H1 (cell line): ENCODE measurements at regions not wholly inside any gene's neighbourhood (a gene's known extent, or its start where the extent isn't known, plus 50 kb on each side); places are given as distances from the start of the nearest gene placed in this dataset.

Source experiments
- SUZ12 ChIP-seq: fragments of 200-600 bp; sonication (generic); IDR thresholded peaks from 2 replicates; pipeline ENCODE4 v1.6.1; 2012; ENCODE audit warnings: mild to moderate bottlenecking, inconsistent platforms, low read length, moderate library complexity, mixed read lengths
- TAF7 ChIP-seq: optimal IDR thresholded peaks from 2 replicates; pipeline ENCODE3; 2011; ENCODE audit warnings: low read depth, mild to moderate bottlenecking, inconsistent platforms, low read length, moderate library complexity, borderline replicate concordance

DNA sequence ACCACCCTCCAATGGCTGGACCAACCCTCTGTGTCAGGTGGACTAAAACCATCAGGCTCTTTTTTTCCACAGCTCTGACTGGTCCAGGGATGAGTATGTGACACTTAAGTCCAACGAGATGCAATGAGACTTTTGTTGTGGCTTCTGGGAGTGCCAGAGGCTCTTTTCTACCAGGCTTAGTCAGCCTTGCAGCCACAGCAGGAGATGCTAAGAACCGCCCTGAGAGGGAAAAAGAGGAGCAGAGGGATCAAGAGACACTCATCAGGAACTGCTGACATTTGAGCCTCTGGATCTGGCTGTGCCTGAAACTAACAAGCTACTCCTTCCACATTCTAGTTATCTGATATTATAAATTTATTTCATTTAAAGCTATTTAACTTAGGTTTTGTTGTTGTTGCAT is 270.9 kb upstream of the SULF2 start (continued):
- TF ChIP-seq SUZ12 (no peak), TAF7 (no peak)
